H1 (cell line): ENCODE measurements at regions not wholly inside any gene's neighbourhood (a gene's known extent, or its start where the extent isn't known, plus 50 kb on each side); places are given as distances from the start of the nearest gene placed in this dataset.

Experiments used
- CTCF ChIA-PET: fragments of 300-600 bp; sonication (Branson Sonifier 250); formaldehyde crosslinking; loops from one replicate; lab custom pipeline; 2021; ENCODE audit not compliant: partially characterized antibody; lab: Charles Lee
- POLR2A ChIA-PET: fragments of 300-600 bp; sonication (Branson Sonifier 250); formaldehyde crosslinking; loops from one replicate; lab custom pipeline; 2021; ENCODE audit warnings: inconsistent platforms; ENCODE audit not compliant: partially characterized antibody; lab: Charles Lee
- DNase-seq, 2 experiments: peaks; one replicate each; pipeline versions ENCODE4 v3.0.0 to v3.0.0-alpha.2; 2010 to 2022; ENCODE audit warnings: low spot score in 2 of 2, low read depth in 1 of 2, mixed read lengths in 1 of 2
- FAIRE-seq: peaks from 2 replicates; lab custom pipeline; 2011; peaks lifted over from hg19 to GRCh38; lab: Jason Lieb, UNC
- H2AFZ ChIP-seq: 2 replicates; pipeline ENCODE4 v1.8.1; 2012; ENCODE audit warnings: low read length, inconsistent platforms
- H2AK5ac ChIP-seq: 2 replicates; pipeline ENCODE4 v1.6.1; 2013; ENCODE audit warnings: low read depth, low read length
- H2BK120ac ChIP-seq: replicated peaks from 2 replicates; pipeline ENCODE3; 2013; ENCODE audit warnings: low read depth, low read length, inconsistent platforms
- H2BK12ac ChIP-seq: 2 replicates; pipeline ENCODE4 v1.6.1; 2013; ENCODE audit warnings: low read depth, low read length
- H2BK15ac ChIP-seq: 2 replicates; pipeline ENCODE4 v1.6.1; 2013; ENCODE audit warnings: low read length
- H2BK20ac ChIP-seq: 2 replicates; pipeline ENCODE4 v1.6.1; 2013; ENCODE audit warnings: low read length
- H2BK5ac ChIP-seq: 2 replicates; pipeline ENCODE4 v1.6.1; 2013; ENCODE audit warnings: low read depth, low read length
- H3K14ac ChIP-seq: 2 replicates; pipeline ENCODE4 v1.6.1; 2013; ENCODE audit warnings: inconsistent platforms; ENCODE audit not compliant: insufficient read length
- H3K18ac ChIP-seq: 2 replicates; pipeline ENCODE4 v1.6.1; 2013; ENCODE audit warnings: low read length; ENCODE audit errors: extremely low read depth
- H3K23ac ChIP-seq: 2 replicates; pipeline ENCODE4 v1.6.1; 2013; ENCODE audit warnings: inconsistent platforms; ENCODE audit not compliant: insufficient read length
- H3K23me2 ChIP-seq: 2 replicates; pipeline ENCODE4 v1.6.1; 2013; ENCODE audit warnings: low read depth, low read length
- H3K27ac ChIP-seq: 2 replicates; pipeline ENCODE4 v1.6.1; 2011; ENCODE audit warnings: low read depth, low read length, inconsistent platforms
- H3K27me3 ChIP-seq, 4 experiments: replicated peaks in 1 of 4; 1 replicate in 1 of 4; 2 replicates in 3 of 4; pipeline versions ENCODE4 v1.6.1 to v1.8.1; 2011 to 2013; ENCODE audit warnings: low read length in 3 of 4, mild to moderate bottlenecking in 3 of 4, inconsistent platforms in 2 of 4, mixed read lengths in 2 of 4, moderate library complexity in 1 of 4; ENCODE audit not compliant: control insufficient read depth in 3 of 4, insufficient read depth in 3 of 4; ENCODE audit errors: extremely low read depth in 1 of 4
- H3K36me3 ChIP-seq, 4 experiments: 2 replicates each; pipeline versions ENCODE4 v1.6.1 to v1.8.1; 2011 to 2013; ENCODE audit warnings: mild to moderate bottlenecking in 4 of 4, low read length in 3 of 4, moderate library complexity in 2 of 4, control low read depth in 1 of 4, inconsistent platforms in 1 of 4; ENCODE audit not compliant: insufficient read depth in 4 of 4, control insufficient read depth in 2 of 4
- H3K4ac ChIP-seq: replicated peaks from 2 replicates; pipeline ENCODE3; 2013; ENCODE audit warnings: low read length, low read depth, mixed read lengths, inconsistent platforms; ENCODE audit not compliant: insufficient read length
- H3K4me1 ChIP-seq, 4 experiments: replicated peaks in 1 of 4; 1 replicate in 1 of 4; 2 replicates in 3 of 4; pipeline versions ENCODE4 v1.6.1 to v1.8.1; 2011 to 2013; ENCODE audit warnings: low read length in 3 of 4, inconsistent platforms in 2 of 4, mixed read lengths in 1 of 4; ENCODE audit not compliant: insufficient read depth in 4 of 4, control insufficient read depth in 3 of 4
- H3K4me2 ChIP-seq, 2 experiments: 2 replicates each; pipeline versions ENCODE4 v1.6.1 to v1.8.1; 2011 to 2013; ENCODE audit warnings: low read depth in 2 of 2, low read length in 2 of 2, control low read depth in 1 of 2, inconsistent platforms in 1 of 2, mild to moderate bottlenecking in 1 of 2; ENCODE audit not compliant: insufficient read depth in 1 of 2
- H3K4me3 ChIP-seq, 4 experiments: fragments of 200-600, 300-600 bp in 1 of 4; sonication (generic), shearing (Covaris generic), sonication (Bioruptor Twin) in 1 of 4; 2 replicates each; pipeline versions ENCODE4 v1.5.1 to v1.8.1; 2011 to 2016; ENCODE audit warnings: low read length in 4 of 4, low read depth in 3 of 4, control low read depth in 2 of 4, inconsistent platforms in 2 of 4, mild to moderate bottlenecking in 2 of 4, mixed read lengths in 1 of 4, moderate library complexity in 1 of 4; ENCODE audit not compliant: insufficient read depth in 2 of 4; ENCODE audit errors: extremely low read depth in 1 of 4
- H3K56ac ChIP-seq: replicated peaks from 2 replicates; pipeline ENCODE3; 2013; ENCODE audit warnings: low read depth, mild to moderate bottlenecking, mixed read lengths, low read length, inconsistent platforms; ENCODE audit not compliant: insufficient read length
- H3K79me1 ChIP-seq: 2 replicates; pipeline ENCODE4 v1.6.1; 2013; ENCODE audit warnings: low read depth, low read length, control low read depth
- H3K79me2 ChIP-seq, 2 experiments: 2 replicates each; pipeline versions ENCODE4 v1.6.1 to v1.8.1; 2012 to 2013; ENCODE audit warnings: low read length in 2 of 2, mild to moderate bottlenecking in 2 of 2, inconsistent platforms in 1 of 2; ENCODE audit not compliant: insufficient read depth in 2 of 2, control insufficient read depth in 1 of 2
- H3K9ac ChIP-seq, 4 experiments: replicated peaks in 1 of 4; 1 replicate in 1 of 4; 2 replicates in 3 of 4; pipeline versions ENCODE4 v1.6.1 to v1.8.1; 2011 to 2013; ENCODE audit warnings: low read depth in 3 of 4, low read length in 3 of 4, control low read depth in 2 of 4, mild to moderate bottlenecking in 2 of 4, moderate library complexity in 2 of 4, inconsistent platforms in 1 of 4; ENCODE audit errors: extremely low read depth in 1 of 4
- H3K9me3 ChIP-seq, 2 experiments: 2 replicates each; pipeline versions ENCODE4 v1.6.1 to v1.8.1; 2012 to 2013; ENCODE audit warnings: mild to moderate bottlenecking in 2 of 2, moderate library complexity in 2 of 2, control low read depth in 1 of 2, inconsistent platforms in 1 of 2, low read depth in 1 of 2, low read length in 1 of 2, mixed read lengths in 1 of 2; ENCODE audit not compliant: insufficient read depth in 2 of 2
- H4K20me1 ChIP-seq, 2 experiments: replicated peaks in 1 of 2; 2 replicates each; pipeline versions ENCODE3 to v1.8.1; 2011 to 2013; ENCODE audit warnings: inconsistent platforms in 2 of 2, low read length in 2 of 2, mild to moderate bottlenecking in 1 of 2; ENCODE audit not compliant: insufficient read depth in 2 of 2, control insufficient read depth in 1 of 2
- H4K5ac ChIP-seq: 2 replicates; pipeline ENCODE4 v1.6.1; 2013; ENCODE audit warnings: low read length, low read depth, mixed read lengths, inconsistent platforms; ENCODE audit not compliant: insufficient read length
- H4K8ac ChIP-seq: 2 replicates; pipeline ENCODE4 v1.8.0; 2013; ENCODE audit warnings: mild to moderate bottlenecking, moderate library complexity, low read length, inconsistent platforms; ENCODE audit not compliant: insufficient read depth; ENCODE audit errors: extremely low read depth
- H4K91ac ChIP-seq: replicated peaks from 2 replicates; pipeline ENCODE3; 2013; ENCODE audit warnings: low read length, mixed read lengths, inconsistent platforms; ENCODE audit not compliant: insufficient read length
- BRCA1 ChIP-seq: IDR thresholded peaks from 2 replicates; pipeline ENCODE4 v1.6.1; 2012; ENCODE audit warnings: low read depth, low read length, improper control_type of control experiment
- PHF8 ChIP-seq: fragments of 200-600 bp; sonication (generic); conservative IDR thresholded peaks from 2 replicates; pipeline ENCODE4 v1.7.1; 2012; ENCODE audit warnings: low read depth, mild to moderate bottlenecking, inconsistent platforms, low read length, moderate library complexity
- POLR2A ChIP-seq, 2 experiments: IDR thresholded peaks; 1 replicate in 1 of 2; 2 replicates in 1 of 2; pipeline ENCODE4 v1.6.1; 2011; ENCODE audit warnings: low read depth in 2 of 2, low read length in 2 of 2, mild to moderate bottlenecking in 2 of 2; ENCODE audit errors: control extremely low read depth in 1 of 2
- TCF12 ChIP-seq: IDR thresholded peaks from 2 replicates; pipeline ENCODE4 v1.6.1; 2011; ENCODE audit warnings: low read depth, mild to moderate bottlenecking, low read length
- WGBS, 2 experiments: shearing (Covaris generic) in 1 of 2; methylation state at CpG; one replicate each; pipeline versions ENCODE4 v1.1.6 to v1.1.7; 2013 to 2015; ENCODE audit warnings: low lambda C conversion rate in 2 of 2, mixed read lengths in 2 of 2, inconsistent platforms in 1 of 2, low coverage in 1 of 2, missing lambda C conversion rate in 1 of 2; ENCODE audit not compliant: insufficient replicate concordance in 2 of 2, insufficient coverage in 1 of 2, insufficient read length in 1 of 2; ENCODE audit errors: extremely low coverage in 1 of 2, missing lambda C conversion rate in 1 of 2; 5-methylcytosine and 5-hydroxymethylcytosine counted together

- Histone ChIP-seq H4K8ac (no peak overlapping the region), H3K9ac (no peak overlapping the region), H3K79me1 (no peaks in the 10 kb centered on the region), H2BK15ac (no peak overlapping the region), H3K56ac (no peak overlapping the region), H2BK12ac (no peak overlapping the region), H2AFZ (no peak overlapping the region), H3K4me3 (no peak overlapping the region)
- CTCF ChIA-PET = interaction anchor here (0.6 to 1.4 kb wide), 3 partner anchors 12 to 1152 kb away, joined by 3 to 4 read pairs (median 3); no protein-coding TSS in a partner anchor
- DNase-seq = no peak
- TF ChIP-seq TCF12 (no peak), PHF8 (no peak), BRCA1 (no peak), POLR2A (IDR thresholded peaks at IDR 0.05; ENCODE audit: control extremely low read depth in 1 of 2, low read depth in 2 of 2, low read length in 2 of 2) (no peak)
- TF ChIP-seq, all 59 proteins: peak for 0
- Histone ChIP-seq H3K4ac (no peak overlapping the region), H3K27ac (no peak overlapping the region), H4K91ac (no peak overlapping the region), H2BK20ac (no peak overlapping the region), H2BK5ac (no peak overlapping the region), H3K4me1 (no peaks in the 10 kb centered on the region), H3K23ac (no peak overlapping the region), H3K36me3 (no peaks in the 10 kb centered on the region), H3K4me2 (no peak overlapping the region), H3K9me3 (peaks cover 3 to 5% of the 10 kb centered on the region in 2 experiments; a peak in 1 of 4 replicates), H3K27me3 (no peaks in the 10 kb centered on the region), H3K23me2 (no peaks in the 10 kb centered on the region), H4K20me1 (no peaks in the 10 kb centered on the region), H2AK5ac (no peak overlapping the region), H3K14ac (no peak overlapping the region), H4K5ac (no peak overlapping the region), H3K79me2 (no peaks in the 10 kb centered on the region), H3K18ac (no peak overlapping the region), H2BK120ac (no peak overlapping the region)
- FAIRE-seq = no peak
- POLR2A ChIA-PET = no interaction called here
- 100% methylated on average over 2 of the region's 2 CpGs; no CpG with 5 or more reads in 1 of the 2 experiments for WGBS, 2 experiments
Observed at GRCh38 chrX:128769495-128769894, 717.3 kb upstream of the ACTRT1 start.
